ENCODE measurements at regions not wholly inside any gene's neighbourhood (a gene's known extent, or its start where the extent isn't known, plus 50 kb on each side); places are given as distances from the start of the nearest gene placed in this dataset.
A peak's percentile ranks its signal among the peaks of the same experiment; 100 is the strongest.

GRCh38 chr17:69949973-69950695, 124.9 kb upstream of the KCNJ16 start:
- DNase-seq (ENCODE audit: low spot score) = no peak

DNA sequence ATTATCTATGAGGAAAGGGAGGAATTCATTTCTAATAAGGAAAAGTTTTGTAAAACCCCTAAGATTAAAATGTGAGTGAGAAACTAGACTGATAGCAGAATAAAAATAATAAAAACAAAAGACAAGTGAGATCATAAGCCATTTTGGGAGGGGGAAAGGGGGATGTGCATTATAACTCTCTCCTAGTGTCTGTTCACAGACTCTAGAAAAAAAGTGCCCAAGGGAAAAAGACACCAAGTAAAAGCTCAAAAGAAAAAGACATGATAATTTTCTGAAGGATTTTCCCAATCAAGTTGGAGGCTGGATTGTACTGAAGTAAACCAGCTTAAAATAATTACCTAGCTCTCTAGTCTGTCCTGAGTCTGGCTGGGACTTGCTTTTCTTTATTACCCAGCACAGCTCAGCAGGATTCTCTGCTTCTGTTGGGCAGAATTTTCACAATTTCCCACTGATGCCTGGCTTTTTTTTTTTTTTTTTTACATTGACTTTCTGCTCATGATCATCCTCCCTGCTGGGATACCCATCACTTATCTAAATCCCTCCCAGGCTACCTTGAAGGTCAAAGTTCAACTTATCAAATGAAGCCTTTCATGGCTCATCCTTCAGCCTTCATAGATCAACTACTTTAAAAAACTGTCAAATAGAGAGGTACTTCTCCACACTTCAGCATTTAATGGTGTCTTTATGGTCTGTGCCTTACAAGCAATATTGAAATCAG, 124.2 kb upstream of the KCNJ16 start:
- no peak for DNase-seq (ENCODE audit: low spot score)

DNA sequence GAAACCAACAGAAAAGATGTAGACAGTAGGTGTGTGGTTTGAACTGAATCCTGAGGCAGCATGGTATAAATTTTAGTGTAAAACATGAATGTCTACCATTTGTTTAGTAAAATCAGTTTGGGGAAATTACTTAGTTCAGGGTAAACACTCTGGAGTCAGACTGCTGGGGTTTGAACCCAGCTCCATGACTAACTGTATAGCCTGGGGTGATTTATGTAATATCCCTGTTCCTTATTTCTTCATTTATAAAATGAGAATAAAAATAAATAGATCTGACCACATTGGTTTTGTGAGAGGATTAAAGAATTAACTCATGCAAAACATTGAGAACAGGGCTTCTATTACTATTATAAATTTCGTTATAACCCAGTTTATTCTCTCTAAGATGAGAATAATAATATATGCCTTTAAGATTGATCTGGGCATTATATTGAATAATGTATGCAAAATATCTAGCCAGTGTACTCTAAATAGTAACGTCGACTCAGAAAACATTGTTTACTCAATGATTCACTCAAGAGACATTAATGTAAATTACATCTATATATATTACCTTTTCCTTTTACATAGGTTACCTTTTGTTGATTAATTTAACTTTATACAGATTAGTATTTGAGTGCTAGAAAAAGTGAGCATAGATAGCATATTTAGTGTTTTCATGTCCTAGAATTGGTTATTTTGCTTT, 120.6 kb upstream of the KCNJ16 start:
- no peak for DNase-seq (ENCODE audit: low spot score)

DNA sequence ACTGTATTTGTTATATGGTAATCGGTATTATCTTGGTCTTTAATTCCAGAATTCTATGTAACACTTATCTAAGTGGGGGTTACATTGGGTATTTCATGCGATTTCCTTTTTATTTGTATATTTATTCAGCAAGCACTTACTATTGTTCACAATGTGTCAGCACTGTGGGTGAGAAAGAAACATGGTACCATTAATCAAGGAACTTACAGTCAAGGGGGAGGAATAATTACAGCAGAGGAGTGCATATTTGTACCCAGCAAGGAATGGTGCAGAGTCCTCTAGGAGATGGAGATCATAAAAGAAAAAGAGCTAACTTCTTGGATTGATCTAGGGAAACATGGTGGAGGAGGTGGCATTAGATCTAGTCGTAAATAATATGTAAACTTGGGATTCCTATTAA, 117.0 kb upstream of the KCNJ16 start:
- DNase-seq (ENCODE audit: low spot score) = no peak

DNA sequence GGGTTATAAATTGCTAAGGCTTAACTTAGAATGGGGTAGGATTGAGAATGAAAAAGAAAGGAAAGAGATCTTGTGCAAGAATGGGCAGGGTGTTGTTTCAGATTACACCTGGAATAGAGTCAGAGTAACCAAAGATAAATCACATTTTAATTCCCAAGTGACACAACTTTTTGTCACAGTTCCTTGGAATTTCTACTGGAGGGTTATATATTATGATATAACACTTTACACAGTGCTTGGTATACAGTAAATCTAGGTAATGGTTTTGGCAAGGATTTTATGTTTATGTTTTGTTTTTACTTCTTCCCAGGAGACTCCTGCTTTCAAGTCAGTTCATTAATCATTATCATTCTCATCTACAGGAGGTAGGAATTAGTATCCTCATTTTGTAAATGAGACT, 115.7 kb upstream of the KCNJ16 start:
- DNase-seq (ENCODE audit: low spot score) = no peak

DNA sequence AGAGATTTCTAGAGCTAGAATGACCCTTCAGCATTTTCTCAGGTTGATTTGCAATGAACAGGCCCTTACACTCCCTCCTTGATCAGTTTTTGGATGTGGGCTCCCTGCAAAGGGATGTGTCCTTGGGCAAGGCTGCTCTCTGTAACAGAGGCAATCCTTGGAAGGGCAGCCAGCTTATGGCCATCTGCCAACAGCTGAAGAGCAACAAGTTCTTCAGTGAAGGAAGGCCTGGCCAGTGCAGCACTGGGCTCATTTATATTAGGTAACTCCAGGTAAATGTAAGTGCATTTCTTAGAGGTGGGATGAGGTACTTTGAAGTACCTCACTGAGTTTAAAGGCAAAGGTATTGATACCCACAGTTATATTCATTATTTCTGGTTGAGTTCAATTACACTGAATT, 114.3 kb upstream of the KCNJ16 start:
- no peak for DNase-seq (ENCODE audit: low spot score)

GRCh38 chr17:69961501-69962145, 113.4 kb upstream of the KCNJ16 start:
- no peak for DNase-seq (ENCODE audit: low spot score)

GRCh38 chr17:69962436-69962995, 112.5 kb upstream of the KCNJ16 start:
- no peak for DNase-seq (ENCODE audit: low spot score)

- peak; percentile 3 for DNase-seq (ENCODE audit: low spot score)
Observed at GRCh38 chr17:69967910-69968411, 107.1 kb upstream of the KCNJ16 start.

GRCh38 chr17:69969897-69970296, 105.1 kb upstream of the KCNJ16 start:
- DNase-seq (ENCODE audit: low spot score) = no peak

- DNase-seq (ENCODE audit: low spot score) = no peak
Observed at GRCh38 chr17:69972251-69972650, 102.8 kb upstream of the KCNJ16 start.

- no peak for DNase-seq (ENCODE audit: low spot score)
Observed at GRCh38 chr17:69975808-69976207, 99.2 kb upstream of the KCNJ16 start.

DNA sequence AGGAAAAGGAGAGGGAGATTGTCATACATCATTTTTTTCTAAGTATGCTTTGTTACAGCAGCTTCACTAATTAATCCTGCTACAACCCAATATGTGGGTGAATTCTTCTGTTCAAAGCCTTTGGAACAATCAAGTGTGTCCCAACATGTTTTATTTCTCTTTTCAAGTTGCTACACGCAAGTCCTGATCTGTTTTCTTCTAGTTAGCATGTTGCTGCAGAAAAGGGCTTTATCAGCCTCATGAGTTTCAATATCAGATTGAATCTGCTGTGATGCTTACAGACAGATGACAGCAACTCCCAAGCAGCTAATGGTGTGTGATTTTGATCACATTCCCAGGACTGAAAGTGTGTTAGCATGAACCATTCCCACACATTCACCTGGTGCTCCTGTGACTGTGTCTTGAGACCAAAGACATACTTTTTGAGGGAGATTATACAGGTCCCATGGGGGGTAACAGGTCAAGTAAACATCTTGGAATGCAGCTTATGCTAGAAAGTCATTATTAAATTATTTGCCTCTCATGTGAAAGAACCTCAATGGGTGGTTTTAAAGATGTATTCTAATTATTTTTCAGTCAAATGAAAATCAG, 96.9 kb upstream of the KCNJ16 start:
- DNase-seq (ENCODE audit: low spot score) = peak; percentile 13

- no peak for DNase-seq (ENCODE audit: low spot score)
Observed at GRCh38 chr17:69981441-69981840, 93.6 kb upstream of the KCNJ16 start.

DNA sequence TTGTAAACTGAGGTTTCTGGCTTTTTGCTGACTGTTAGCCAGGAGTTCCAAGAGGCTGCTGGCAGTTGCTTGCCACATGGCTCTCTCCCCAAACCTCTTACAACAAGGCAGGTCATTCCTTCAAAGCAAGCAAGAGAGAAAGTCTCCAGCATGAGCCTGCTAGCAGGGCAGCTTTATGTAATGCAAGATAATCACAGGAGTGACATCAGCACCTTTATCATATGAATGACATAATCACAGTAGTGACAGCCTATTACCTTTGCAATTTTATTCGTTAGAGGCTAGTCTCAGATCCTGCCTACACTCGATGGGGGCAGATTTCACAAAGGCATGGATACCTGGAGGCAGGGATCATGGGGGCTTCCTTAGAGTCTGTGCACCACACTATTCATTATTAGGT, 79.5 kb upstream of the KCNJ16 start:
- no peak for DNase-seq (ENCODE audit: low spot score)

- peak; percentile 86 for DNase-seq (ENCODE audit: low spot score)
Observed at GRCh38 chr17:69997332-69997731, 77.7 kb upstream of the KCNJ16 start.

- DNase-seq (ENCODE audit: low spot score) = no peak
Observed at GRCh38 chr17:69999253-69999652, 75.8 kb upstream of the KCNJ16 start.

DNA sequence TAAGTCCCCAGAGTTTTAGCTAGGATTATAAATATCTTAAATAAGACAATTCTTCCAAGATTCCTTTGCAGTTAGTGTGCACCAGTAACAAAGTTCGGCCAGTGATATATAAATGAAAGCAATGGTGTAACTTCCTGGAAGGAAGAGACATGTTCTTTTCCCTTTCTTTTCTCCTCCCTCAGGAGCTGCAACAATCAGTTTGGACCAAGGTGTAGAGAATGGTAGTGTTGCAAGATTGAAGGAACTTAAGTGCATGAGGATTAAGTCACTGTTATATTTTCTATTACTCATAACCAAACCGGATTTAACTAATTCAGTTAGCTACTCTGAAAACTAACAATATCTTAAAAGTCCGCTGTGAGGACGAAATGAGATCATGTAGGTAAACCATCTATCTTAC, 68.9 kb upstream of the KCNJ16 start:
- DNase-seq (ENCODE audit: low spot score) = peak; percentile 11

DNA sequence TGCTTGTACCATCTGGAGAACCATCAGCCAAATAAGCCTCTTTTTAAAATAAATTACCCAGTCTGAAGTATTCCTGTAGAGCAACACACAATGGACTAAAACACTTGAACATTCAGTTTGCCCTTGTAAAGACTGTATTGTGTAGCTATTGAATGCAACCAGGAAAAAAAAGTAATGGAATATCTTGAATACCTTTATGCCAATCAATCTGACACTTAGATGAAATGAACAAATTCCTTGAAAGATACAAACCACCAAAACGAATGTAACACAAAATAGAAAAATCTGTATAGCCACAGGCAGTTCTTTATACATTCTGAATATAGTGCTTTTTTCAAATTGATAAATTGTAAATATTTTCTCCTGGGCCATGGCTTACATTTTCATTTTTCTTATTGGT, 63.3 kb upstream of the KCNJ16 start:
- no peak for DNase-seq (ENCODE audit: low spot score)

- DNase-seq (ENCODE audit: low spot score) = no peak
Observed at GRCh38 chr17:70013911-70014310, 61.1 kb upstream of the KCNJ16 start.

DNA sequence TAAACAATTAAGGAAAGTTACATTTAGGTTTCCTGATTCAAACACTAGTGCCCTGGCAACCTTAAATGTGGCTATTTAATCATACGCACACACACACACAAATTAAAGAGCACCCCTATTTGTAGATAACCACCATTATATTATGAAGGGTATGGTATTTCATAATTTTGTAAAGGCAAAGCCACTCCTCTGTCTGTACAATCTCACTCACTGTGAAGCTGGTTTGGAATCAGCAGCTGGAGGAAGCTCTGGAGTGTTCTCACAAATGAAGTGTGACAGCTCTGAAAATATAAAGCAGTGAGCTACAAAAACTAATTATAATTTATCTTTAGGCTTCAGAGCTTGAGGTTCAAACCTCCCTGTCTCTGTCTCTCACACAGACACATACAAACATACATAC, 57.9 kb upstream of the KCNJ16 start:
- no peak for DNase-seq (ENCODE audit: low spot score)

DNA sequence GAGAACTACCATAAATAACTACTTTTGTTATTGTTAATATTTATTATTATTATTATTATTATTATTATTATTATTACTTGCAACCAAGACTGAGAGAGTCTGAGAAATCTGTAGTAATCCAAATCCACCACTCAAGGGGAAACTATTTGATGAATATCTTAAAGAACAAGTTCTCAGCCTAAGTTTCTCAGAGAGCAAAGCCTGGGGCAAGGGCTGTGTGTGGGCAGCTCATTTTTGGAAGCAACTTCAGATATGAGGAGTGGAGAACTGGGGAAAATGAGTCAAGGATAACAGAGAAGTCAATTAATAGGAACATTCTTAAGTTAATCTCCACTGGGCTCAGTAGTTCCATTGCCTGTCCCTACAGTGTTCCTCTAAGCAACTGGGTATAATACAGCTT, 57.1 kb upstream of the KCNJ16 start:
- DNase-seq (ENCODE audit: low spot score) = no peak
